PC-3 (cell line): ENCODE measurements at regions not wholly inside any gene's neighbourhood (a gene's known extent, or its start where the extent isn't known, plus 50 kb on each side); places are given as distances from the start of the nearest gene placed in this dataset.

Experiments
- ATAC-seq: fragments of 200-7000 bp; cut with Tn5 transposase; 2 replicates; pipeline ENCODE4 v1.9.1; 2020; ENCODE audit warnings: mild to moderate bottlenecking, moderate library complexity
- BruUV-seq: library from RNA; stranded (reverse); fragments of 400-500 nt; replicated peaks from 2 replicates; lab custom pipeline; 2021; lab: Mats Ljungman, UMichigan
- CTCF ChIA-PET: fragments of 300-600 bp; sonication (Branson Sonifier 250); formaldehyde crosslinking; loops from one replicate; lab custom pipeline; 2022; ENCODE audit warnings: antibody characterized with exemption; lab: Charles Lee
- POLR2A ChIA-PET: fragments of 300-600 bp; sonication (Branson Sonifier 250); formaldehyde crosslinking; loops from one replicate; lab custom pipeline; 2022; ENCODE audit warnings: antibody characterized with exemption; ENCODE audit not compliant: unreplicated experiment; lab: Charles Lee
- DNase-seq: peaks from one replicate; pipeline ENCODE4 v3.0.0-alpha.2; 2015
- H2AFZ ChIP-seq: fragments of 300-600 bp; sonication (generic); 2 replicates; pipeline ENCODE4 v1.6.0; 2016; ENCODE audit warnings: antibody characterized with exemption, low read length
- H3F3A ChIP-seq: fragments of 300-600 bp; sonication (generic); one replicate; pipeline ENCODE4 v1.6.0; 2017; ENCODE audit warnings: antibody characterized with exemption, low read length, control low read depth, mild to moderate bottlenecking; ENCODE audit not compliant: unreplicated experiment
- H3K27ac ChIP-seq: fragments of 300-600 bp; sonication (generic); 2 replicates; pipeline ENCODE4 v1.5.1; 2016; ENCODE audit warnings: mild to moderate bottlenecking, low read length
- H3K27me3 ChIP-seq: fragments of 300-600 bp; sonication (generic); 2 replicates; pipeline ENCODE4 v1.6.1; 2016; ENCODE audit warnings: low read length, mixed read lengths
- H3K36me3 ChIP-seq: fragments of 300-600 bp; sonication (generic); 2 replicates; pipeline ENCODE4 v1.6.1; 2016; ENCODE audit warnings: low read depth, mixed run types, low read length, mixed read lengths
- H3K4me1 ChIP-seq: fragments of 300-600 bp; sonication (generic); 2 replicates; pipeline ENCODE4 v1.5.1; 2016; ENCODE audit warnings: low read length; ENCODE audit not compliant: insufficient read depth
- H3K4me2 ChIP-seq: fragments of 300-600 bp; sonication (generic); 2 replicates; pipeline ENCODE4 v1.6.0; 2016; ENCODE audit warnings: low read length
- H3K4me3 ChIP-seq: fragments of 300-600 bp; sonication (generic); 2 replicates; pipeline ENCODE4 v1.5.1; 2016; ENCODE audit warnings: mild to moderate bottlenecking, low read length, mixed read lengths
- H3K79me2 ChIP-seq: fragments of 300-600 bp; sonication (generic); 2 replicates; pipeline ENCODE4 v1.6.1; 2017; ENCODE audit warnings: low read length, mixed read lengths
- H3K9ac ChIP-seq: fragments of 300-600 bp; sonication (generic); 2 replicates; pipeline ENCODE4 v1.6.0; 2016; ENCODE audit warnings: mild to moderate bottlenecking, low read length
- H3K9me2 ChIP-seq: fragments of 300-600 bp; sonication (generic); replicated peaks from 2 replicates; pipeline ENCODE4 v1.6.1; 2016; ENCODE audit warnings: mixed run types, low read length, mixed read lengths
- H3K9me3 ChIP-seq: fragments of 300-600 bp; sonication (generic); 2 replicates; pipeline ENCODE4 v1.6.1; 2016; ENCODE audit warnings: low read length, mixed read lengths
- H4K20me1 ChIP-seq: fragments of 300-600 bp; sonication (generic); 2 replicates; pipeline ENCODE4 v1.6.1; 2016; ENCODE audit warnings: low read length, mixed read lengths
- EZH2 ChIP-seq: fragments of 300-600 bp; sonication (generic); IDR thresholded peaks from one replicate; pipeline ENCODE4 v1.6.1; 2017; ENCODE audit warnings: antibody characterized with exemption, mild to moderate bottlenecking, low read length; ENCODE audit not compliant: unreplicated experiment
- EZH2phosphoT487 ChIP-seq: fragments of 300-600 bp; sonication (generic); IDR thresholded peaks from 2 replicates; pipeline ENCODE4 v1.6.1; 2018; ENCODE audit warnings: mild to moderate bottlenecking, antibody characterized with exemption, low read length, borderline replicate concordance
- intact Hi-C: fragments of 100-400 bp; cut with micrococcal nuclease; formaldehyde crosslinking; loops from 2 replicates; pipeline ENCODE4 v1.9.0; 2023
- TF ChIP-seq, protein P1 (sequence below): fragments of 300-600 bp; sonication (generic); conservative IDR thresholded peaks from 2 replicates; pipeline ENCODE4 v1.5.1; 2017; ENCODE audit warnings: antibody characterized with exemption, low read depth, mild to moderate bottlenecking, low read length

DNA sequence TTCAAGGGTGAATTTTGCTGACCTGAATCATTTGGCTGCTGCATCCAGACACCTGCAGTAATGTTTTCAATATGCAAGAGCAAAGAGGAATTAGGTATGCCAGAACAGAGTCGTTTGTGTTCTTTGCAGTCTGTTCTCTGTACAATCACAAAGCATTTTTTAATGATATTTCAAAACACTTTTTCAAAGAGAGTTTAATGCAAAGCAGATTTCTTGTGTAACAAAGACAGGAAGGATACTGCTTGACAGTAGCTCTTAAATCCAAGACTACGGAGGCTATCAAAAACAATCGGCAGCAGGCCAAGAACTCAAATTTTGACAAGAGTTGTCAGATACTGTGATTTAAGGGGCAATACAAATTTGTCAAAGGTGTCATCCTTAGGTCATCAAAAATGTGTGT is 341.9 kb downstream of the GADD45G start:
- no peaks in the 10 kb centered on the region for H3K9me2 ChIP-seq
- no peak overlapping the region for H3K27ac ChIP-seq
- no peaks in the 10 kb centered on the region for H4K20me1 ChIP-seq
- intact Hi-C loops: no loop called here
- no peaks in the 10 kb centered on the region for H3K27me3 ChIP-seq
- ChIA-PET CTCF (no interaction called here), POLR2A (no interaction called here)
- H3F3A ChIP-seq: no peaks in the 10 kb centered on the region
- ATAC-seq: no peak
- H3K79me2 ChIP-seq: no peaks in the 10 kb centered on the region
- DNase-seq: no peak
- H3K4me1 ChIP-seq: no peaks in the 10 kb centered on the region
- TF ChIP-seq, protein P1, sequence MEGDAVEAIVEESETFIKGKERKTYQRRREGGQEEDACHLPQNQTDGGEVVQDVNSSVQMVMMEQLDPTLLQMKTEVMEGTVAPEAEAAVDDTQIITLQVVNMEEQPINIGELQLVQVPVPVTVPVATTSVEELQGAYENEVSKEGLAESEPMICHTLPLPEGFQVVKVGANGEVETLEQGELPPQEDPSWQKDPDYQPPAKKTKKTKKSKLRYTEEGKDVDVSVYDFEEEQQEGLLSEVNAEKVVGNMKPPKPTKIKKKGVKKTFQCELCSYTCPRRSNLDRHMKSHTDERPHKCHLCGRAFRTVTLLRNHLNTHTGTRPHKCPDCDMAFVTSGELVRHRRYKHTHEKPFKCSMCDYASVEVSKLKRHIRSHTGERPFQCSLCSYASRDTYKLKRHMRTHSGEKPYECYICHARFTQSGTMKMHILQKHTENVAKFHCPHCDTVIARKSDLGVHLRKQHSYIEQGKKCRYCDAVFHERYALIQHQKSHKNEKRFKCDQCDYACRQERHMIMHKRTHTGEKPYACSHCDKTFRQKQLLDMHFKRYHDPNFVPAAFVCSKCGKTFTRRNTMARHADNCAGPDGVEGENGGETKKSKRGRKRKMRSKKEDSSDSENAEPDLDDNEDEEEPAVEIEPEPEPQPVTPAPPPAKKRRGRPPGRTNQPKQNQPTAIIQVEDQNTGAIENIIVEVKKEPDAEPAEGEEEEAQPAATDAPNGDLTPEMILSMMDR: no peak
- TF ChIP-seq EZH2 (no peak), EZH2phosphoT487 (no peak)
- no TSS peak for BruUV-seq
- no peaks in the 10 kb centered on the region for H3K9me3 ChIP-seq
- H3K4me3 ChIP-seq: no peak overlapping the region
- H2AFZ ChIP-seq: no peak overlapping the region
- H3K9ac ChIP-seq: no peak overlapping the region
- no peaks in the 10 kb centered on the region for H3K36me3 ChIP-seq
- no peak overlapping the region for H3K4me2 ChIP-seq

- no peaks in the 10 kb centered on the region for H3K9me2 ChIP-seq
- BruUV-seq: no TSS peak
- H3K27me3 ChIP-seq: no peaks in the 10 kb centered on the region
- no peaks in the 10 kb centered on the region for H3F3A ChIP-seq
- H3K4me3 ChIP-seq: no peak overlapping the region
- no peak overlapping the region for H3K4me2 ChIP-seq
- no peaks in the 10 kb centered on the region for H3K36me3 ChIP-seq
- no peak for TF ChIP-seq EZH2phosphoT487
- TF ChIP-seq, protein P1: no peak
- TF ChIP-seq EZH2: no peak
- no peaks in the 10 kb centered on the region for H4K20me1 ChIP-seq
- DNase-seq (no peak), ATAC-seq (no peak)
- H3K27ac ChIP-seq: no peak overlapping the region
- H3K9me3 ChIP-seq: no peaks in the 10 kb centered on the region
- H2AFZ ChIP-seq: no peak overlapping the region
- no peaks in the 10 kb centered on the region for H3K79me2 ChIP-seq
- CTCF ChIA-PET: no interaction called here
- intact Hi-C loops: no loop called here
- H3K4me1 ChIP-seq: no peaks in the 10 kb centered on the region
- POLR2A ChIA-PET: no interaction called here
- H3K9ac ChIP-seq: no peak overlapping the region
Measured at GRCh38 chr9:89949111-89949510, 344.3 kb downstream of the GADD45G start.

DNA sequence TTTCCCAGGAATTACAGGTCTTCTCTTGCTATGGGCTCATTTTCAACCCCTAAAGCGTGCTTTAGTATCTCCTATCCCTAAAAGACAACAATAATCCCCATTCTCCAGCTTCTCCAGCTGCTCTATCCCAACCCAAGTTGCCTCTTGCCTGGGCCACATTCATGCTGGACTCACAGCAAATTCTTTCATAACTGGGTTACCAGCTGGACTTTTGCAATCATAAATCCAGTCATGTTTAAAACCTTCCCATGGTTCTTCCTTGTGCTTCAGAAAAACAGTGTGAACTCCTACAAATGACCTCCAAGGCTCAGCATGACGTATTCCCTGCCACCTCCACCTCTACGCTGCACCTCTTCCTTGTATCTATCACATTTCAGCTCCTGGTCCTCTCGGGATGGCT is 346.9 kb downstream of the GADD45G start:
- no peaks in the 10 kb centered on the region for H3K9me3 ChIP-seq

More for the DNA sequence above, 346.9 kb downstream of the GADD45G start:
- no peak overlapping the region for H2AFZ ChIP-seq
- no peaks in the 10 kb centered on the region for H3K36me3 ChIP-seq
- H3F3A ChIP-seq: no peaks in the 10 kb centered on the region
- H3K9ac ChIP-seq: no peak overlapping the region
- no peaks in the 10 kb centered on the region for H3K4me1 ChIP-seq
- ChIA-PET POLR2A (no interaction called here), CTCF (no interaction called here)
- ATAC-seq (no peak), DNase-seq (no peak)
- no peak overlapping the region for H3K27ac ChIP-seq
- intact Hi-C loops: no loop called here
- H3K4me3 ChIP-seq: no peak overlapping the region
- H3K4me2 ChIP-seq: no peak overlapping the region
- H3K9me2 ChIP-seq: no peaks in the 10 kb centered on the region
- H3K27me3 ChIP-seq: no peaks in the 10 kb centered on the region
- no peaks in the 10 kb centered on the region for H4K20me1 ChIP-seq
- TF ChIP-seq EZH2phosphoT487: no peak
- TF ChIP-seq, protein P1: no peak
- no peak for TF ChIP-seq EZH2
- BruUV-seq: no TSS peak
- no peaks in the 10 kb centered on the region for H3K79me2 ChIP-seq
